ELR (cell line): ENCODE measurements at regions not wholly inside any gene's neighbourhood (a gene's known extent, or its start where the extent isn't known, plus 50 kb on each side); places are given as distances from the start of the nearest gene placed in this dataset.

Experiments
- DNase-seq: peaks from one replicate; pipeline ENCODE4 v3.0.0-alpha.2; 2015; ENCODE audit warnings: low read depth

DNA sequence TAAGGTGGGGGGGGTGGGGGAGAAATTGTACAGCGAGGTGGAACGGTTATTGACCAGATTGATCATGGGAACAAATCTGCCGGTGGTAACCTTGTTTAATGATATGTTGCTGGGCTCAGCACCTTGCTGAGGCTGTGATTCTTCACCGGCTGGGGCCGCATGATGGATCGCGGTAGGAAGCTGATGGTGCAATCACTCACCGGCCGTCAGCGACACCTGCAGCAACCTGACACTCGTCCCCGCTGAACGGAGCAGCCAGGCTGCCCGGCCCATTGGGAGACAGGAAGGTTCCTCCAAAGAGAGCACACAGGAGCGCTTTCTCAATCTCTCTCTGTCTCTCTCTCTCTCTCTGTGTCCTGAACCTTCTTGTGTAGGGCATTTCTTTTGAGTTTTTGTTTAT is 128.5 kb upstream of the RRP15 start:
- DNase-seq: no peak

DNA sequence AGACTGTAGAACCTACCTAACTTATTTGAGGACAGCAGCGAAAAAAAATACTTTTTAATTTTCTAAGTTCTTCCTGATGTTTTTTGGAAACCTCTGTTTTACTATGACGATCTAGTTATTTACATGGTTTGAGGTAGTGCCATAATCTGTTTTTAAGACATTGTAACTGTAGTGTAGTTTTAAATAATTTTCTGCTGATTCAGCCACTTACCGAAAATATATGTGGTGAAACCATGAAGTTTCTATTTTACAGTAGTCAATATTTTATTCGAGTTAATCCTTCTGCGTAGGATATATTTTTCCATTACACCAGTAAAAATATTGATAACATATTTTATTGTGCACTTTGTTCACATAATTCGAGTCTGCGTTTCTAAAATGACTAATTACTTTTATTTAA is 121.7 kb upstream of the RRP15 start:
- no peak for DNase-seq

DNA sequence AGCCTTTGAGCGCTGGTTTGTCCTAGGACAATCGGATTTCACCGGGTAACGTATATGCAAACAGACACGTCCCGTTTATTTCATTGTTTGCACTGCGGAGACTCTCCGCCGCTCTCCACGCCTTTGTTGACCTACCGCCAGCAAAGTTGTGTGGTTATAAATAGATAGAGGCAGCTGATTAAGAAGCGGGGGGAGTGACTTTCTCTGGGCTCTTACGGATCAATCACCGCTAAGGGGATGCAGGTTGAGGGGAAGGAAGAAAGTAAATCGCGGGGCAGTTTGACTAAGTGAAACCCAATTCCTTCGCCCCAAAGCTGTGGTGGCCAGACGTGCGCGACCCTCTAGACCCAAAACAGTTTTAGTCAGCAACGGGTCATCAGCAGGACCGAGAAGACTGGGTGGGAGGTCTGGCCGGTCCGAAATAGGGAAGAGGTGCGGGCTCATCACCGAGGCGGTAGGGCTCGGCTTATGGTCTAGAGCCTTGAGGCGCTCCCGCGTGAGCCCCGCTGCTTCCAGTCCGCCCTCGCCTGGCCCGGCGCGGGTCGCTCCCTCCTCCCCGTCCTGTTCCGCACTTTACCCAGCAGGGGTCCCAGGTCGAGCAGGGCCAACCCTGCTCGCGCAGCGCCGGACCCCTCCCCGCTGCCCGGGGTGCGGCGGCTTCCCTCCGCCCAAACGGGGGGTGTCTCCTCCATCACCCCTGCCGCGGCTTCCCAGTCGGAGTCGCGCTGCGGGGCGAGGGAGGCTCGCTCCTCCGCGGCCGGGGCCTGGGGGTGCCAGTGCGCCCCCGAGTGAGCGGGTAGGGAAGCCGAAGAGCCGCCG is 120.8 kb upstream of the RRP15 start:
- peak; percentile 45 for DNase-seq

DNA sequence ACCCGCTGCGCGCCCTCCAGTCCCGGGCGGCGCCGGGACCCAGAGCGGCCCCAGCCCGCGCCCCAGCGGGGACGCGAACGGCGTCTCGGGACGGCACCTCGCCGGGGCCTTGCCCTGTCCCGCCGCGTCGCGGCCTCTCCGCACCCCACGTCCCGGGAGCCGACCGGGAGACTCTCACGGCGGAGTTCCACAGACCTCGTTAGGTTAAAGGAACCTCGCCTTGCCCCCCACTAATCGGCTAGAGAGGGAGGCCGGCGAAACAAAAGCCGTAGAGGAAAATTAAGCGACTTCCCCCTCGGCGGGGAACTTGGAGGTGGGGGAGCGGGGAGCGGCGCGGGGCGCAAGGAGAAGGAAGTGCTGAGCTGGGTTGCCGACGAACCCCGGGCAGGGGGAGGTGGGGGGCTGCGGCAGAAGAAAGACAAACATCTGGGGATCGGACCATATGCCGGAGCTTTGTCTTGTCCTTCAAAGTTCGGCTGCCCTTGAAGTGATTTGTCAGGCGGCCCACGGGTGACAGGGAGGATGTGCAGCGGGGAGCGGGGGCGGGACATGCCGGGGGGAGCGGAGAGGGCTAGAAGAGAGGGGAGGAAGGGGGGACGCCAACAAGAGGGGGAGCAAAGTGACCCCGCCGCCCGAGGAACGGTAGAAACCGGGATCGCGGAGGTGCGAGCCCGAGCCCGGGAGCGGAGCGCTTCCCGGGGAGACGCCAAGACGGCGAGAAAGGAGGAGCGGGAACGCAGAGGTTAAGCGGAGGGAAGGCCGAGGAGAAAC is 120.0 kb upstream of the RRP15 start:
- peak; percentile 46 for DNase-seq

DNA sequence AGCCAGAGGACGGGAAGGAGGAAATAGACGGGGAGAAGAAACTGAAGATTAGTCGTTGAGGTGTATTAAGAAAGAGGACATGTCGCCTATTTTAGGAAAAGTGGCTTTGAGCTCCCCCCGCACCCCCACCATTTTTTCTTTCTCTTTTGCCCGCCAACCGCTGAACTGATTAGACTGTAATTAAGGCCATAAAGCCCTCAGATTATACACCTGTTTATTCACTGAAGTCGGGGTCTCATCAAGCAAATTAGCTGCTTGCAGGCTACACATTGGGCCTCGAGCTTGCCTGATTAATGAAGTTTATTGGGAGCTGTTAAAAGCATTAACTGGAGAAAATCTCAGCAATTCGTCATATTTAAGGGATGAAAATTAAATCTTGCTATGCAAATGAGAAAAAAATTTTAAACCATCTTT is 119.4 kb upstream of the RRP15 start:
- DNase-seq: no peak

DNA sequence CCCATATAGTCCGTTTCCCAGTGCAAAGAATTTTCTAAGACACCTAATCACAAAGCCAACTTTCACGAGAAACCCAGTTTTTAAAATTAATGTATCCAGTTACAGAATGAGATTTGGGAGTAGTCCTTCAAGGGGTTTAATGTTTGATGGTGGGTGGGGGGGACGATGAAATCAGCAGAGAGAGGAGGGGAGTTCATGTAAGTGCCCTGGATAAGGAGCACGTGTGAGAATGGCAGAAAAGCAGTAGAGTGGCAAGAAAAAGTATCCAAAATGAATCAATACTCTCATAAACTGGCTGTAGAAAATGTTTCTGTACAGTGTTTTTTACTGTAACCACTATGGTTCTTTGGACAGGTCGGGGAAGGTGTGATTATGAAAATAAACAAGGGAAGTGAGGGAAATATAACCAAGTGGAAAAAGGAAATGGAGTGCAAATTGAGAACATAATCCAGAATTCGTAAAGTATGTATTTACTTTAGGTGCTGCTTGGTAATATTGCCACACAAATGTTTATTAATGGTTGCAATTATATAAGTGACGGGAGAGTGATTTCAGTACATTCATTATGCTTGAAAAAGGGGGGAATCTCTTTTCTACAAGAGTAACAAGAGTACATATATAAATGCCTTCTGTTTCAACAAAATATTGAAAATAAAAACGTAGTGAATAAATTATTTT is 118.7 kb upstream of the RRP15 start:
- DNase-seq: no peak

DNA sequence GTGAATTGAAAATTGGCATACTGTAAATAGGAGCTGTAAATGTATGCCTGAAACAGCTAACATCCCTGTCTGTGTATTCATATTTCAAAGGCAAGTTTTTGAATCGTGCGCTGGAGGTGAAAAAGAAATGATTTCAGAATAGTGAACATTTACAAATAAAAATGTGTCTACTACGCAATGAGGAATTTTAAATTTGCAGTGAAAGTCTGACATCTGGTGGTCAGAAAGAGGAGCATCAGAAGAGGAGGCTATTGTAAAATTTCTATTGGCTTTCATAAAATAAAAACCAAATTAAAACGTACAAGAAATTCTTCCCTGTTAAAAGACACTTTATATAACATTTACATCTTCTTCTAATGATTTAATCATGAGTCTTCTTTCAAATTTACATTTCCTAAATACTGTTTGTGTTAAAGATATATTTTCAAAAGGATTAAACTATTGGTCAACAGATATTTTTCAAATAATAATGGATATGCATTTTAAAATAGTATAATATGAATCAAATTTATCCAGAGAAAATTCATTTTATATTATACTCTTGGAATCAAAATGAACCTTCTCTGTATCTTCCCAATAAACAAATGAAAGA is 113.7 kb upstream of the RRP15 start:
- DNase-seq: peak; percentile 61

DNA sequence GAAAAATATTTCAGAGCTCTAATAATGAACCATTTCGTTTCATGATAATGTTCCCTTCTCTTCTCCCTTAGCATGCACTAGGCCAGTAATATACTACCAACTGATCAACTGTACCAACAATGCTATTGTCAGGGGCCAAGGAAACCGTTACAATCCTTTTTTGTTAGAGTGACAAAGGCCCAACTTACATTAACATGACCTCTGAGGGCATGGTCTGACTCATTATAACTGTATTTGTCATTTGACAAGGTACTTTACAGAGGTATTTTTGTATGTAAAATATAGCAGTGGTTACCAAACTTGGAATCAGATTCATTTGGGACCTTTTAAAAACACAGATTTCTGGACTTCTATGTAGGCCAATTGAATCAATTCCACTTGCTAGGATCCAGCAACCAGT is 102.6 kb upstream of the RRP15 start:
- DNase-seq: no peak

DNA sequence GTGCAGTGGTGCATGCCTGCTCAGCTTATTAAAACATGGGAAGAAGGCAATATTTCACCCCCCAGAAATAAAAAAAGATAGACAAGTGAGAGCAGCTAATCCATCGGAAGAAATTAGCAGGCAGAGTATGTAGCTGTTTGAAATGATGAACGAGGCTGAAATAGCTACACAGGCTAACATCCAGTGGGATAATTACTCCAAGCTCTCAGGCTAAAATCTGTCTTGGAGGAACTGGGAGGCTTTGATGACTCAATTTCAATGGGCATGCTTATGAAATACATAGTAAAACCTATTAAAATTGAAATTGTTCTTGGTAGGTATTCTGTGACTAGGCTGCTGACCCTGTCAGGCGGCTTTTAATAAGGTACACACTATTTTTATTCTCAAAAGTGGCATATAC is 84.1 kb upstream of the RRP15 start:
- DNase-seq: no peak

DNA sequence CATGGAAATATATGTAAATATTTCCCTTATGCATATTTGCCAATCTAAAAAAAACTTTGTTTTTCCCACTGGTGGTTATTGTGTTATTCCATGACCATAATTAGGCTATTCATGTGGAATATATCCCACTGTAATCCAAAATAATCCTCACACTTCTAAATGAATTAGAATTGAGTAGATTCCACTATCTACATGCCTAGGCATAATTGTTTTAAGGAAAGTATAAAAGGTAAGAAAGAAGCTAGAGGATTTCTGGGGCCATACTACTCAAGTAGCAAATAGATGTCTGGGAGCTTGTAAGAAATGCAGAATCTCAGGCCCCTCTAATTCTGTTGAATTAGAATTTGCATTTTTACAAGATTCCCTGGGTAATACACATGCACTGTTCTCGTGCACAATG is 83.5 kb upstream of the RRP15 start:
- no peak for DNase-seq

DNA sequence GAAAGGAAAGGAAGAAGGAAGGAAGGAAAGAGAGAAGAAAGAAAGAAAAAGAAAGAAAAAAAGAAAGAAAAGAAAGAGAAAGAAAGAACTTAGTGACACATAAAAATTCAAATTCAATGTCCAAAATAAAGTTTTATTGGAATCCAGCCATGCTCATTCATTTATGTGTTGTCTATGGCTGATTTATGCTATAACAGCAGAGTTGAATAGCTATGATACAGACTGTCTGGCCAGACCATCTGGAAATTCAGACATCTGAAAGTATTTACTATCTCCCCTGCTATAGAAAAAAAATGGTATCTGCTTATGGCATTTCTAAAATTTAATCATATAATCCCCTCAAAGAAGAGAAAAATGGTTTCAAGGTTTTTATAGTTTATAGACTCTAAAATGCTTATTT is 79.4 kb upstream of the RRP15 start:
- DNase-seq: no peak

DNA sequence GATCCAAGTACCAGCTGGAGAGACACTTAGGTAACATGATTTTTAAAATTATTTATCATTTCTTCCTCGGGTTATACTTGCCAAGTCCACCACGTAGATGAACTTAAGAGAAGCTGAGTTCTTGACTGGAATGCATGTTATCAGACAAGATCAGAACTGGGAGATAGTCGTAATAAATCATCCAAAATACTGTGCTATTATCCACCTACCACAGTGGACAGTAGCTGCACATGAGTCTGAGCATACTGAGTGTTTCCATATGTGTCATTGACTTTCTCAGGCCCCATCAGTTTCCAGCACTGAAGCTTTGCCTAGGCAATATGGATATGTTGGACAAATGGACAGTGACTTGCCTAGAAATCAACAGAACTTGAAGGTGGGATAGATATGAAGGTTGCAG is 77.9 kb upstream of the RRP15 start:
- DNase-seq: no peak

DNA sequence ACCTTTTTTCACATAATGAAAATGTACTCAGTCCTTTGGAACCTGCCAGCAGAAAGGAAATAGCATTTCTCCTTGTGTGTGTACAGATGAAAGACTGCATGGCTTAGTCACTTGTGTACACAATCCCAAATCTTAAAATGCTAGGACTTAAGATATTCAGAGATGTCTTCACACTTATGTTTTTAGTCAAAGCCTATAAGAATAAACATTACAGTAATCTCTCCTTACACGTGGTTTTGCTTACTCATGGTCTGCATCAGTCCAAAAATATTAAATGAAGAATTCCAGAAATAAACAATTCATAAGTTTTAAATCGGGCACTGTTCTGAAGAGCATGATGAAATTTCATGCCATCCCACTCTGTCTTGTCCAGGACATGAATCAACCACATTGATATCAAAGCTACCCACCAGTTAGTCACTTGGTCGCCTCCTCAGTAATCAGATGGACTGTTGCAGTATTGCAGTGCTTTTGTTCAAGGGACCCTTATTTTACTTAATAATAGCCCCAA is 75.7 kb upstream of the RRP15 start:
- DNase-seq: peak; percentile 94

DNA sequence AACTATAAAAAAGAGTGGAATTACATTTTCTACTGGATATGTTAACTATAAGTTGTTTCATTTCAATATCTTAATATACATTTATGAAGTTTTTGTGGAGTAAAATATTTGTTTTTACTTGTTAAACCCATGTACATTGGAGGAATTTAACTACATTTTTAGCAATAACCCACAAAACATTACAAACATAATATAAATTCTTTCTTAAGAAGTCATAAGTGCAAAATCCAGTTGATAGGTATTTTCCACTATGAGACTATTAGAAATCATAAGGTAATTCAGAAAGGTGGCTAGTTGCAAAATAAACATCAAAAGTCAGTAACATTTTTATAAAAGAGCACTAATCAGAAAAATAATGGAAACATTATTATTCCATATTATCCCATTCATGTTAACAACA is 73.9 kb upstream of the RRP15 start:
- DNase-seq: peak; percentile 55

DNA sequence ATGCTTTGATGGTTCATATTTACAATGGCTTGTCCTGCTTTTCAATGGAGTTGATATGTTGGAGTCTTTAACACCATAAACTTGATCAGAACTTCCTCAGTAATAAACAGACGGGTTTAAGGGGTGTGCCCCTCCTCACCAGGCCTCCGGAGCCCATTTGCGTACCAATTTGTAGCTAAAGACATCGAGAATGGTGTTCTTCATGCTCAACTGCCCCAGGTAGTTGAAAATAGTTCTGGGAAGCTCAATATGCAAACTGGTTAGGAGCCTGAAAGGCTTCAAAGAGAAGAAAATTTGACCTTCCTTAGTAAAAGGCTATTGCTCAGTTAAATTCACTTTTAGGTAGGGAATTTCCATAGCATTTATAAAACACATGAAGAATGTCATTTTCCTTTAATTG is 68.1 kb upstream of the RRP15 start:
- no peak for DNase-seq

DNA sequence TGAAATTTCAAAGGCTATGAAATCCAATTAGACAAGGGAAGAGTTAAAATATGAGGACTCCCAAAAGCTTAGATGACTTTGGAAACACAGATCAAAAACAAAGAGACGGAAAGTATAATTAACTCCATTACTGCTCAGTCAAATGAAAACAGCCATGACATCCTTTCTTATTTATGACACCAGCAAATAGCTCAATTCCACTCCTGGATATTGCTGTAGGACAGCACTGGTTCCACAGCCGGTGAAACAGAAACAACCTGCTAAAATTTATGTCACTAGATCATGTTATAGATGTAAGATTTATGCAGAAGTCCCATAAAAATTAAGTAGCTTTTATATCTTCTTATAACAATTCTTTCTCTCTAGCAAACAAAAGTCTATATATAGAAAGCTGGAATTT is 65.6 kb upstream of the RRP15 start:
- no peak for DNase-seq

DNA sequence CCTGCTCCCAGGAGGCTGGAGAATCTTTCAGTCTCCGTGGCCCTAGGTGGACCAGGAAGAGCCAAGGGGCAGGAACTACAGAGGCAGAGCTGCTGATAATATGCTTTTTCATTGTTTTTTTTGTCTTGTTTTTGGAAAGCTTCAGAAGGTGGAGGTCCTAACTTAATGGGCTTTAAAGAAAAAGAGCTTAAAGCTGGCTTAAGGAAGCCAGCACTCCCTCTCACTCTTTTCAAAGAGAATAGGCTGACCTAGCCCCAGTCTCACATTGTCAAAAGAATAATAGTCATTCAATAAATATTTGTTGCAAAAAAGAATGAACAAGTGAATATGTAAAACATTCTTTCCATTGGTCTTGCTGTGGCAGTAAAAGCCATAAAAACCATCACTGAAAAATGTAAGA is 61.0 kb upstream of the RRP15 start:
- DNase-seq: no peak

DNA sequence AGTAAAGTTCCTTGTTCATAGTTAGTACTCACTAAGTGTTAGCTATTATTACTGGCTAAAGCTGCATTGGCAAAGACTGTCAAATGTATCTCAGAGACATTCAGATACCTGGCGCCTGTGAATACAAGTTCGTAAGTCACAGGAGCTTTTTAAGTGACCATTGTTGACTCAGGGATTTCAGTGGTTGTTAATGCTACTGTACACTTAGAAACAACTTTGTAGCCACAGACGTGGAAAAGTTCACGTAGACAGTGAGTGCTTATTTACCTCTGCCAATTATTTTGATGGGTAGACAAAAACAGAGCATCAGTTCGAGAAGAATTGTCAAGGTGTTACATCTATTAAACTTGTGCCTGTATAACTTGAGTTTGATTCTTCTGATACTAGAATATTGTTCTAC is 59.1 kb upstream of the RRP15 start:
- no peak for DNase-seq
